Neuron (in vitro differentiated cells): ENCODE measurements at regions not wholly inside any gene's neighbourhood (a gene's known extent, or its start where the extent isn't known, plus 50 kb on each side); places are given as distances from the start of the nearest gene placed in this dataset.

ENCODE experiments used
- H2AFZ ChIP-seq: one replicate; pipeline ENCODE4 v1.6.1; 2013; ENCODE audit warnings: low read depth, mild to moderate bottlenecking, inconsistent platforms, low read length, moderate library complexity
- H3K27me3 ChIP-seq: one replicate; pipeline ENCODE4 v1.6.1; 2013; ENCODE audit warnings: low read length; ENCODE audit not compliant: insufficient read depth
- H3K36me3 ChIP-seq: one replicate; pipeline ENCODE4 v1.6.1; 2013; ENCODE audit warnings: low read length; ENCODE audit not compliant: insufficient read depth
- H3K4me1 ChIP-seq: one replicate; pipeline ENCODE4 v1.6.1; 2013; ENCODE audit warnings: low read length; ENCODE audit not compliant: insufficient read depth
- H3K4me3 ChIP-seq: 2 replicates; pipeline ENCODE4 v1.5.1; 2013; ENCODE audit warnings: mild to moderate bottlenecking, low read length, moderate library complexity
- H3K9me3 ChIP-seq: one replicate; pipeline ENCODE4 v1.6.1; 2013; ENCODE audit warnings: low read length

DNA sequence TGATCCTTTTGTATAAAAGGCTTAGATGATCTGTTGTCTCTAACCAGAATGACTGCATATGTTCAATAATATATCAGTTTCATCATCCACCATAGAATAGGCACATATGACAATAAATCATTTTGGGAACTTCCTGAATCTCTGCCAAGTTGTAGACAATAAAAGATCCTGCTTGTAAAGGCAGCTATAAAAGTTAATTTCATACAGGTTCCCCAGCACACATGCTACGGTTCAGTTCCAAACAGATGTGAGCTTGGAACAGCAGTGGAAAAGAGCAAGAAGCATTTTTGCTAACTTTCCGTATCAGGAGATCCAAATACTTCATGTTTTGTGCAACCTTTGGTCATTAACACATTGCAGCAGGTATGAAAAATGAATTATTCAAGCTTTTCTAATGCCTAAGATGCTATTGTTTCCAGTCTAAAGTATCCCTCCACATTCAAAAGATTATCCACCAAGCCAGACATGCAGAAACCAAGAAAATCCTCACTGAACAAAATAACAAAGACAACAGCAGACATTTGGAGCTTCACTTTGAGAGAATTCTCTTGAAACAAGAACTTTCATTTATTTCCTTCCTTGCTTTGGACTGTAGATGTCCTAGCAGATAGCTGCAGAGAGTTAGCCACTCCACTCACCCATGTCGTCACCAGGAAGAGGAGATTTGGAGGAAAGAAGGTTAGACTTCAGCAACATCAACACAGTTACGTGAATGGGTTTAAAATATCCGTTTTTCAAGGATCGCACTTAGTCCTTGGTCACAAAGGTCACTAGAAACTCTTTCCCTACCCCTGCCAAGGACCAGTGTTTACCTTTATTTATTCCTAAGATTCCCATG is 453.5 kb upstream of the JARID2 start:
- no peaks in the 10 kb centered on the region for H3K27me3 ChIP-seq
- H3K4me3 ChIP-seq = no peak overlapping the region
- peaks cover 20% of the 10 kb centered on the region for H3K4me1 ChIP-seq
- H3K9me3 ChIP-seq = no peaks in the 10 kb centered on the region
- H2AFZ ChIP-seq = no peak overlapping the region
- H3K36me3 ChIP-seq = no peaks in the 10 kb centered on the region

DNA sequence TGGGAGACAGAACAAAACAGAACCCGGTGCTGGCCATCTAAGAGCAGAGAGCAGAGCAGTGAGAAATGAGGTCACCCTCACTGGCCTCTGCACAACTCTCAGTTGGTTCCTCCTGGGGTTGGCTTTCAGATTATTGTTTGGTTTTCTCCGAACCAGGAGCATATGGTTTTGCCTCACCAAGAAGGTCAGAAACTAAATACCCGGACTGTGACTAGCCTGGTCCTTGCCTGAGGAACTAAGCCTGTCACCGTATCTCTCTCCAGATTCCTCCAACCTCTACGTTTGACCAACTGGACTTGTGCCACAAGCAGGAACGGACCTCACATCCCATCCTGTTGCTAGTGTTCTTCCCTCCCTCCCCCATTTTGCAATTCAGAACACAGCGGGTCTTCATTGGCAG is 450.4 kb upstream of the JARID2 start:
- Histone ChIP-seq H2AFZ (no peak overlapping the region), H3K4me1 (no peaks in the 10 kb centered on the region), H3K4me3 (no peak overlapping the region), H3K9me3 (no peaks in the 10 kb centered on the region), H3K27me3 (no peaks in the 10 kb centered on the region), H3K36me3 (no peaks in the 10 kb centered on the region)

DNA sequence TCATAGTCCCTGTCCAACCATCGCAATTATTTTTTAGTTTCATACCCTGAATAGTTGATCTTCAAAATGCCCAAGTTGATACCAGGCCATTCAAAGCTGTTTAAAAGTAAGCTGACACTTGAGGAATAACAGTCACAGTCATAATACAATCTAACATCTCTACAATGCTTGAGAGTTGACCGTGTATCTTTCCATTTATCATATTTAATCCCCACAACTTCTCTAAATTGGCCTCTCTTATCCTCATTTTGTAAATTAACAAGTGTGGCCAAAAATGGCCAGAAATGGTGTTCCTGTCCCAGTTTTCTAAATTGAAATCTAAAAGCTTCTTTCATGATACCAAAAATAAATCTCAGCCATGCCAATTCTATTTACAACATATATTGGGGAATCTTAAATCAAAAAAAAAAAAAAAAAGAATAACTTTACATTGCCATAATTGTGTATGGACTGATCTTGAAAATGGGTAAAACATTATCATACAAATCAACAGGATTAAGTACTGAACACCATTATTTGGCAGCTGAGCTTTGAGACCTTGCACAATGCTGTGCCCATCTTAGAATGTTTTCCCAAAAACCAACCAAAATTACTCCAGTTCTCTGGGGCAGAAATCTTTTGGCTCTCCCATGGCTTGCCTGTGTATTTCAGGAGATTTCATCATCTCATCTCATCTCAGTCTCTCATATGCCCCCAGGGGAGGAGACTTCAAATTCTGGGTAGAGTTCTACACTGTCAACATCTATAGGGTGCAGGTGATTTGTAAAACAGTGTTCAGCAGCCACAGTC is 448.7 kb upstream of the JARID2 start:
- Histone ChIP-seq H2AFZ (no peak overlapping the region), H3K27me3 (no peaks in the 10 kb centered on the region), H3K9me3 (no peaks in the 10 kb centered on the region), H3K4me1 (no peaks in the 10 kb centered on the region), H3K36me3 (no peaks in the 10 kb centered on the region), H3K4me3 (no peak overlapping the region)

DNA sequence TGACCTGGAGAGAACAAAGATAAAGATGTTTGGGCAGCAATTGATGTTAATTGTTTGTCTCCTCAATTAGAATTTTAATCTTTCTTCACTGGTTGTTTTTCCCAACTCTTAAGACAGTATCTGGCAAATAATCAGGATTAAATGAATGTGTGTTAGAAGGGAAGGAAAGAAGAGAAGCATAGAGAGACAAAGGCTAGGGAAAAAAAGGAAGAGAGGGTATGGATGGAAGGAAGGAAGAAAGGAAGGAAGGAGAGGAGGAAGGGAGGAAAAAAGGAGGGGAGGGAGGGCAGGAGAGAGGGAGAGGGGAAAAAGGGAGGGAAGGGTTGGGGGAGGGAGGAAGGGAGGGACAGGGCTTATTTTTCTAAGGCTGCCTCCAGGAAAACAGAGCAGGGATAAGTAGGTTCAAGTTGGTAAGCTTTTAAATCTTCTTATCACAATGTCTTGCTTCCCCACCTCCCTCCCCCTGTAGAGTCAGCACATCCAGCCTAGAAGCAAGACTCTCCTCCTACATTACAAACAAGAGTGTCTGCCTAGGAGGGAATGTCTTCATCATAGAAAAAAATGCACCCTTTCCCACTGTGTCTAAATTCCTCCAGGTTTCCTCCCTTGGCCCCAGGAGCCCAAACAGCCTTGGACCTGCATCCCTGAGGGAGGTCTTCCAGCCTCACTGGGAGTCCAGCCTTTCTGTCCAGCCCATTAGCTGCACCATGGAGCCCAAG is 447.8 kb upstream of the JARID2 start:
- no peaks in the 10 kb centered on the region for H3K9me3 ChIP-seq
- no peaks in the 10 kb centered on the region for H3K27me3 ChIP-seq
- no peak overlapping the region for H3K4me3 ChIP-seq
- H2AFZ ChIP-seq = no peak overlapping the region
- H3K4me1 ChIP-seq = no peaks in the 10 kb centered on the region
- no peaks in the 10 kb centered on the region for H3K36me3 ChIP-seq

DNA sequence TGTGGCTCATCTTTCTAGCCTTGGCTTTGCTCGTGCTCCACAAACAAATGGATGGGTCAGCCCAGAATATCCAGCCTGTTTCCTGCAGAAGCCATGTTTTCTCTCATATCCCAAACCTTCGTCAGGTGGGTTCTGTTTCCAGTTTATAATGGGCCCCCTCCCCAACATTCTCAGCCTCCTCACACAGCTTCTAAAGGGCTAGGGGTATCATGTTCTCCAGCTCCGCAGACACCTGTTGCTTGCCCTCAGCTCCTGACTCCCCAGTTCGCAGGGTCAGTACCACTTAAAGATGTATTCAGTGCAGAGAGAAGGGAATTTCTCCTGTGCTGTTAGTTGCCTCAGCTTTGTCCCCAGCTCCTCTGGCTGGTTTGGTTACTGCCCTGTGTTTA is 447.3 kb upstream of the JARID2 start:
- no peaks in the 10 kb centered on the region for H3K36me3 ChIP-seq
- no peaks in the 10 kb centered on the region for H3K9me3 ChIP-seq
- no peaks in the 10 kb centered on the region for H3K27me3 ChIP-seq
- H3K4me1 ChIP-seq = no peaks in the 10 kb centered on the region
- no peak overlapping the region for H2AFZ ChIP-seq
- no peak overlapping the region for H3K4me3 ChIP-seq

DNA sequence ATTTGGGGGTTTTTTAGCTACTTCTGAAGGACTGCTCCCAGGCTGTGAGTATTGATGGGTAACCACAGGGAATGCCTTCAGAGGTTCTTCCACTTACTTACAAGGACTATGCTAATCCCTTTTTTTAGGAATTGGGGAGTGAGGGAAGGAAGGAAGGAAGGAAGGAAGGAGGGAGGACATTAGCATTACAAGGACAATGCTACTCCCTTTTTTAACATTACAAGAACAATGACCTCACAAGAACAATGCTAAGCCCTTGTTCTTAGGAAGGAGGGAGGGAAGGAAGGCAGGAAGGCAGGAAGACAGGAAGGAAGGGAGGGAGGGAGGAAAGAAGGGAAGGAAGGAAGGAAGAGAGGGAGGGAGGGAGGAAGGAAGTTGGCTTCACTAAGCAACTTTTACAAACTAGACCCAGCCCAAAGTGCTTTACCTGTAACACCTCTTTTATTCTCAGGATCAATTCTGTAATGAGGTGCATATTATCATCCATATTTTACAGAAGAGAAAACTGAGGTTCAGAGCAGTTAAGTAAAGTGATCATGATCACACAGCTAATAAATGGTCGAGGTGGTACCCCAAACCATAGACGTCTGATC is 446.8 kb upstream of the JARID2 start:
- Histone ChIP-seq H2AFZ (no peak overlapping the region), H3K4me3 (no peak overlapping the region), H3K9me3 (no peaks in the 10 kb centered on the region), H3K36me3 (no peaks in the 10 kb centered on the region), H3K27me3 (no peaks in the 10 kb centered on the region), H3K4me1 (no peaks in the 10 kb centered on the region)

DNA sequence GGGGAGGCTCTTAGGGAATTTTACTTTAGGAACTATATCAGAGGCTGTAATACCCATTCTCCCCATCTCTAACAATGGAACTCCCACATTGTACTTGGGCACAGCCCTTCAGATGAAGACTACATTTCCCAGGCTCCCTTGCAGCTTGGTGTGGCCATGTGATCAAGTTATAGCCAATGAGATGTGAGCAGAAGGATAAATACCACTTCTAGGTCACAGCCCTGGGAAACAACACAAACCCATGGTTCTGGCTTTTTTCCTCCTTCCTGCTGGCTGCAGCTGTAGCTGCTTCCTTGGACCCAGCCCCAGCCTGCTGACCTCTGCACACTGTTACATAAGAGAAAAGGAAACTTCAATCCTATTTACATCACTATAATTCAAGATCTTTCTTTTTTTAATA is 445.9 kb upstream of the JARID2 start:
- no peaks in the 10 kb centered on the region for H3K4me1 ChIP-seq
- no peaks in the 10 kb centered on the region for H3K9me3 ChIP-seq
- no peaks in the 10 kb centered on the region for H3K27me3 ChIP-seq
- no peak overlapping the region for H2AFZ ChIP-seq
- no peaks in the 10 kb centered on the region for H3K36me3 ChIP-seq
- H3K4me3 ChIP-seq = no peak overlapping the region

DNA sequence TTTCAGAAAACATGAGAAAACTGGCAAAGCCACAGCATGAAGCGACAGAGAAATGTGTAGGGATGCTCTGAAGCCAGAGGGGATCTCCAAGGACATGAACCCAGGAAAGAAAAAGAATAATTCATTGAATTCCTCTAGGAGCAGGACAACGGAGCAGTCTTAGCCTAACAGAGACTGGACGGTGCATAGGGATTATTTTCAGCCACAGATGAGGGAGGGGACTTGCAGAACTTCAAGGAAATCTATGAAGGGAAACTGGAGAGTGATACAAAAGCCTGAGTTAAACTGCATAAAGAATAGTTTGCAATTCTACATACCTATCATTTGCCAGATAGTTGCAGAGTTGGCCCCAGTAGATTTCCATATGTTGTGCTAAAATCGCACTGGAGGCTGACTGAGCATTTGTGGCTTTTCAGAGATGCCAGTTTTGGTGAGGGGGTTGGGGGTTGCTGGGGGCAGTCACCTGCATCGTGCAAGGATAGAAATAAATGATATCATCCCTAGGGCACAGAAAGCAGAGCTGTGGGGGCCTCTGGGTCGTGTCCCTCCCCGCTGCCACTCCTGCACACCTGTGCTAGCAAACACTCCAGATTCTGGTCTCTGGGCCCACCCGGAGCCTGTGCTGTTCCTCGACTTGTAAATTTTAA is 443.2 kb upstream of the JARID2 start:
- Histone ChIP-seq H3K4me1 (no peaks in the 10 kb centered on the region), H3K4me3 (no peak overlapping the region)

DNA sequence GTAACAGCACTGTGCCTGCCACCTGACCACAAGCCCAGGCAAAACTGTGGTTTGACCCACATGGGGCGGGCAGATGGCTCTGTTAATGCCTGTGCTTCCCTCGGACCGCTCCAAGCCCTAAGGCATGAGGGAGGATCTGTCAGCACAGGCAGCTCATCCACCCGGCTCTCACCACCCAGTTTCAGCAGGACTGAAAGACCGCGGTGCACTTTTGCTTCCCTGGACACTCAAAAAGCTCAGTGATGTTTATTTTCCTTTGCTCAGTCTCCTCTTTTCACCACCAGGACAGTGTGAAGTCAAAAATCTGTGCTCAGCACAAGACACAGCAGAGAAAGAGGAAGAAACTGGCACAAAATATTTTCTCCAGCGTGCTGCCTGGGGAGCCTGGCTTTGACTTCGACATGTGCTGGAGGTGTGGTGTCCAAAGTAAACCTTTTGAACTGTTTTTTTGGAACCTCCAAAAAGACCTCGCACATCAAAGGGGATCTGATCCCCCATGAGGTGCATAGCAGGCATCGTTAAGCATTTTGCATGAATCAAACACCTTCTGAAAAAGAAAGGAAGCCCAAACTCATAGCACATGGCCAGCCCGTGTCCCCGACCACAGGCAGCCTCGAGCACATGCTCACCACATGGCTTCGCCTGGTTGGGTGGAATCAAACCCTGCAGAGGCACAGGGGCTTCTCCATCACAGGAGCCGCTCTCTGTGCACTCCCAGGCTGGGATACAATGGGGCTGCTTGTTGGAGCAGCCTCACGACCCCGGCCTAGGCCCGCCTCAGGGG is 441.7 kb upstream of the JARID2 start:
- H3K9me3 ChIP-seq = no peaks in the 10 kb centered on the region
- H2AFZ ChIP-seq = no peak overlapping the region
- H3K36me3 ChIP-seq = no peaks in the 10 kb centered on the region
- no peaks in the 10 kb centered on the region for H3K4me1 ChIP-seq
- no peak overlapping the region for H3K4me3 ChIP-seq
- no peaks in the 10 kb centered on the region for H3K27me3 ChIP-seq

More for the DNA sequence above, 443.2 kb upstream of the JARID2 start:
- Histone ChIP-seq H3K27me3 (no peaks in the 10 kb centered on the region), H3K36me3 (no peaks in the 10 kb centered on the region), H3K9me3 (no peaks in the 10 kb centered on the region), H2AFZ (no peak overlapping the region)

DNA sequence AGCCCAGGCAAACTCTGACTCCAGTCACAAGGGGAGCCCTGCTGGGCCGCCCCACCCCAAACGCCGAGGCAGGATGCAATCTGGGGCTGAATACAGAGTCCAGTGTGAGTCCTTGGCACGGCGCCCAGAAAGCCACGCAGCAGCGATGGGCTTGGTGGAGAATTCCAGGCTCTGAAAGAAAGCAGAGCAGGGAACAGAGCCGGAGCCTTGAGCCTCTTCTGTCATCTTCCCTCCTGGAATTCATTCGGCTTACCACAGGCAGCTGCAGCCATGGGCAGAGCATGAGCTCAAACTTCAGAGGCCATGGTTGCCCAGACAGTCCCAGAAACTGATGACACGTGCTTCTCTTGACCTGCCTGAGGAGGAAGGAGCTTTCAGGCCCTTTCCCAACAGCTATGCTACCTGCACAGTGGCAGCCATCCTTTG is 441.1 kb upstream of the JARID2 start:
- no peaks in the 10 kb centered on the region for H3K36me3 ChIP-seq
- H3K4me1 ChIP-seq = no peaks in the 10 kb centered on the region
- H2AFZ ChIP-seq = no peak overlapping the region
- no peaks in the 10 kb centered on the region for H3K27me3 ChIP-seq
- H3K9me3 ChIP-seq = no peaks in the 10 kb centered on the region
- H3K4me3 ChIP-seq = no peak overlapping the region

DNA sequence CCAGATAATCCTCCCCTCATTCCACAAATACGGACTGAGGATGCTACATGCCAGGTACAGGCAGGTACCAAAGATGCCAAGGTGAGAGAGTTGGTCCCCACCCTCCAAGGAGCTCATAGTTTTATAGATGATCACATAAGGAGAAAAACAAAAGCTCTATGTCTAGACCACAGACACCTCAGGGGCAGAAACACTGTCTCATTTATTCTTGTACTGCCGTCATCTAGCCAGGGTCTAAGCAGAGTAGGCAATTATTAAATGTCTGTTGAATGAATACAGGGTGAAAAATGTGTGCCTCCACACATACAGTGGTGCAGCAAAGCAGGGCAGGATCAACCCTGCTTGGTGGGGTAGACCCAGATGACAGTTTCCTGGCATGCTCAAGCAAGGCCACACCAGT is 439.8 kb upstream of the JARID2 start:
- Histone ChIP-seq H3K4me1 (no peaks in the 10 kb centered on the region), H3K4me3 (no peak overlapping the region), H3K36me3 (no peaks in the 10 kb centered on the region), H2AFZ (no peak overlapping the region), H3K9me3 (no peaks in the 10 kb centered on the region), H3K27me3 (no peaks in the 10 kb centered on the region)

DNA sequence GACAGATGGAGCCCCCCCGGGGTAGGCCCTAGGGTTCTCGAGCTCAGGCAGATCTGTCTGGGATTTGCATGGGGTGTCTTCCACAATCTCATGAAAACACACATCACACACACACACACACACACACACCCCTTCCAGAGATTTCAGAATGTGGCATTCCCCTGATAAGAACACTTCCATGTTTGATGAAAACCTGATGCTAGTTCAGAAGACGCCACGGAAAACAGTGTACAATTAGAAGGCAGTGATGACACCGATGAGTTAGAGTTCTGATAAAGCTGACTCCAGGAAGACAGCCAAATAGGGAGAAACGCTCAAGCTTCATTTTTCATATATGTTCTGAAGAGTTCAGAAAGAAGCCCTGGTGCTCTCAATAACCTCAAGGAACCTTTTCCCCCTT is 438.7 kb upstream of the JARID2 start:
- no peaks in the 10 kb centered on the region for H3K27me3 ChIP-seq
- H3K36me3 ChIP-seq = no peaks in the 10 kb centered on the region
- H3K4me1 ChIP-seq = no peaks in the 10 kb centered on the region
- no peak overlapping the region for H3K4me3 ChIP-seq
- no peaks in the 10 kb centered on the region for H3K9me3 ChIP-seq
- no peak overlapping the region for H2AFZ ChIP-seq
